HG02678 (cell line): ENCODE measurements at regions not wholly inside any gene's neighbourhood (a gene's known extent, or its start where the extent isn't known, plus 50 kb on each side); places are given as distances from the start of the nearest gene placed in this dataset.

ENCODE experiments used
- ATAC-seq: cut with Tn5 transposase; IDR thresholded peaks from one replicate; pipeline ENCODE4 v1.9.1; 2021; ENCODE audit warnings: mild to moderate bottlenecking, moderate library complexity; ENCODE audit not compliant: unreplicated experiment

DNA sequence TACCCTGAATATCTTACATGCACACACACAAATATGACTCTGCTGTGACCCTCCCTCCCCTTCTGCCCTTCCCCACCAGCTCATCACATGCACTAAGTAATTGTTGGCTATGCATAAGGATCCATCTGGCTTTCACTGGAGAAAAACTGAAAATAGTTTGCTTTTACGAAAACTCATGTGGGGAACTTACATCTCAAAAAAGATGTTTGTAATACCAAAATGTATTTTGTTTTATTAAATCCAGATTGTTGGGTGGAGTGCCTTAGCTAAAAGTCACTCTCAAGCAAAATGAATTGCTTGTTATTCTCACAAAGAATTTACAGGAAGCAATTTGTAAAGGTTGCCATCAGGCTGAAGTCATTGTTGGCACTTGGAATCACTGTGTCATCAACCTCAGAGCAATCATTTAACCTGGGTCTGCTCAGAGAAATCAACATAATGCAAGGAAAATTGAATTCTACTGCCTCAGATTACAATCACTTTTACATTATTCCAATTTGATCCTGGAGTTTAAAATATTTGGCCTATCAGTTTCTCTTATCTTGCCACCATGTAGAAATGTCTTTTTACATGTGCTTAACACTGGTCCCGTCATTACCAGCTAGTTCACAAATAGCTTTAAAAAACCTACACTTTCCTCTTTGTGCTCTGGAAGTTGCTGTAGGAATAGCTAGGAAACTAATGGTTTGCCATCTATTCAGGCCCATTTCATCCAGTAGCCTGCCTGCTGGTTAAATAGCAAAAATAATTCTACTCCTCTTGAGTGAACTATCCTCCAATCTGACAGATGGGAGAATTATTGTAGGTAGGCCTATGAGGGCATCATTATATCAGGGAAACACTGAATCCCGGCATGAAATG is 90.3 kb upstream of the TMEM17 start:
- no peak for ATAC-seq

DNA sequence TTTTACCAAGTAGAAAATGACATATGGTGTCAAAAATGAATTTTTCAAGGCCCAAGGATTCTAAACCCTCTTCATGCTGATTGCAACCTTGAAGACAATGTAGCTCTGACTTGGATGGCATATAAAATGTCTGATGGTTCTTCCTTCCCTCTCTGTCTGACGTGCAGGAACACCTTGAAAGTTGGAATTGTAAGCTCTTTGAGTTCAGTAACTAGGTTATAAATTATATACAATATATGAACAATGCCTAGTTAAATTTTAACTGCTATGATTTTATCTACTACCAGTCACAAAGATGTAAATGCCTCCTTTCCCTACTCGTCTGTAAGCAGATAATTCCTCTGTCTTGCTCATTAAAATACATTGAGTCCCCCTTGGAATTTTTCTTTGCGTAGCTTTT is 89.5 kb upstream of the TMEM17 start:
- no peak for ATAC-seq

DNA sequence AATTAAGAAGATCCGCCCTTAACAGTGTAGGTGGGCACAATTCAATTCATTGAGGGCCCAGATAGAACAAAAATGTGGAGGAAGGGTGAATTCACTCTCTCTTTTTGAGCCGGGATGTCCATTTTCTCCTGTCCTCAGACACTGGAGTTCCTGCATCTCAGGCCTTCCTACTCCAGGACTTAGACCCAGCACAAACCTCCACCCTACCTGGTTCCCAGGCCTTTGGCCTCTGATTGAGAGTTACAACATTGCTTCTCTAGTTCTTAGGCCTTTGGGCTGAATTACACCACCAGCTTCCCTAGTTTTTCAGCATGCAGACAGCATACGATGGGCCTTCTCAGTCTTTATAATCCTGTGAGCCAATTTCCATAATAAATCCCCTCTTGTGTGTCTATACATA is 87.8 kb upstream of the TMEM17 start:
- no peak for ATAC-seq

DNA sequence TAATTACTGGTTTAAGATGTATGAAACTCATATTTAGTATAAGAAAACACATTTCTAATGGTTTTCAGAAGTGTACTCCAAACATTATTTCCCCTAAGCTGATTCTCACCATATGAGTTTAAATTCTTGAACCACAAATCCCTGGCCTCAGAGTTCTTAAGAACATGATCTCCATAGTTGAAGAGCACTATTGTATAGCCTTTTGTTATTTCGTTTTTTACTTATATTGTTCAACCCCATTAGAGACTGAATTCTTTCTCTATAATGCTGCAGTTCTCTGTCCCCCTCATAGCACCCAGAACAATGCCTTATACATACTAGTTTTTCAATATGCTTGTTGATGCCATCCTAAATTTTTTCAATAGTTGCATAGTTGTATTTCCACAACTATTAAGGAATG is 85.5 kb upstream of the TMEM17 start:
- no peak for ATAC-seq

DNA sequence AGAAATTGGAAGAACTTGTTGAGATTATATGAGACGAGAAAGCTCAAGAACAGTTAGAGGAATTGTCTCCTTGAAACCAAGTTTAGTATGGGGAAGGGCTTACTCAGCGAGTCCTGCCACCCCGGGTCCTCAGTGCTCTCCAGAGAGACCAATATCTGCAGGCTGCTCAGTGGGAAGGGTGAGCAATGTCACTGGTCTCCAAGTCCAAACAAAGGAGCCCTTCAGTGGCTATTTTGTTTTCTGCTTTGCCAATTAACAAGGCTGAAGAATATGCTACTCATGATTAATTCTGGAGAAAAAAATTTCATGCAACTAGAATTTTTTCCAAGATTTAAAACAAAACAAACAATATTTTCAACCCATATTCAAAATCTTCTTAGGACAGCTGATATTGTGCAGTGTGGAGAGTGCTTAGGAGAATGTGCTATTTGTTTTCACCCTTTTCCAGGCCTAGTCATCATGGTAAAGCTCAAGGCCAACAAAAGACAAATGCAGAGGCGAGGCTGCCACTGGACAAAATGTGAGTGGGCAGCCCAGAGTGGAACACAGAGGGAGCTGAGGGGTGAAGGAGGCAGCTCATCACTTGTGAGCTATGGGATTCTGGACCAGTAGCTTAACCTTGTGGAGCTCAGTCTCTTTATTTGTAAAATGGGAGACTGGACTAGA is 83.8 kb upstream of the TMEM17 start:
- ATAC-seq = no peak

DNA sequence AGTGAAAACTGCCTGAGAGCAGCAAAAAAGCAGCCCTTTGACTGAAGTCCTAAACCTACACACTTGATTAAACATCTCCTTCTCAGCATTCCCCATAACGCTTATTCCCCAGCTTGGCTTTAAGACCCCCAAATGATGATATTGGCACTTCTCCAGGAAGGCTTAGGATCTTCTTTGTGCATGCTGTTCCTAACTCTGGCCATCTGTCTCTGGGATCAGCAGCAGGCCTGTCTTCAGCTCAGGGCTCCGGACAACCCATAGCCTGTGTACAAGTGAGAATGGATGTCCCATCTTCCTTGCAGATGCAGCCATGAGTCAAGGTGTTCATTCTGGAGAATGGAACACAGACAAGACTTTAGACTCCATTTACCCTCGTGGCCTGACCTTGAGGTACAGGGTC is 81.6 kb upstream of the TMEM17 start:
- no peak for ATAC-seq

DNA sequence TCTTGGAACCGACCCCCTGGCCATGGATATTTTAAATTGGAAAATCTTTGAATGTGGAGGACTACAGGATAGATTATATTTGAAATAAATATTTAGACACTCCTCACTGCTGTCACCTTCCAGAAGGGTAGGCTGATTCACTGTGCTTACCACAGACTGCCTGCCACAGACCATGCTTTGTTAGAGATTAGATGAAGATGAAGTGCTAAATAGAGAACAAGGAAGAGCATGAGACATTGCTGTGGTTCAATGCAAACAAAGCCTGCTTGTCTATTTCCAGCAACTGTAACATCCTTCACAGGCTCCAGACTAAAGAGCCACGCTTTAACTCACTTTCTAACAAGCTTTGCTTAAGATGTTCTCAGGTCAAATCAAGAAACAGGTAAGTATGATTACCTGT is 81.0 kb upstream of the TMEM17 start:
- ATAC-seq = peak; percentile 59

DNA sequence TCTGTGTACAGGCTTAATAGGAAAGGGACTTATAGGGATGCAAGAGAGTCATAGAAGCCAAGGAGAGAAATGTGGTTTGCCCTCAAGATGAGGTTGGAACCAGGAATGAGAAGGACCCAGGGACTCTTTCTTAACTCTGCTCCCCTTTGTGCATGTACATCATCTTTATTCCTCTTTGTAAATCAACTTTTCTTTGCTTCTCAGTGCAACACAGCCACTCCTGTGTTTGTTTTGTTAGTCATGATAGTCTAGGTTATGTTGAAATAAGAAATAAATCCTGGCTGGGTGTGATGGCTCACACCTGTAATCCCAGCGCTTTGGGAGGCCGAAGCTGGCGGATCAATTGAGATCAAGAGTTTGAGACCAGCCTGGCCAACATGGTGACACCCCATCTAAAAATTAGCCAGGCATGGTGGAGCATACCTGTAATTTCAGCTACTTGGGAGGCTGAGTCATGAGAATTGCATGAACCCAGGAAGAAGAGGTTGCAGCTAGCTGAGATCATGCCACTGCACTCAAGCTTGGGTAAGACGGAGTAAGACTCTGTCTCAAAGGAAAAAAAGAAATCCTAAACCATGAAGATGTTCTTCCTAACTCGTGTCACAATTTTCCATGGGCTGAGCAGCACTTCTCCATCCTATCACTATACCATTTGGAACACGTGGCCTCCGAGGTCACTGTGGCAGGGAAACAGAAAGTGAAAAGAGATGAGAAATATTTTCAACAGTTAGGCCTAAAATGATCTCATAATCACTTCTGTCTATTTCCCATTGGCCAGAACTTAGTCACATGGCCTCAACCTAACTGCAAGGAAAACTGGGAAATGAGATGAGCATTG is 73.0 kb upstream of the TMEM17 start:
- ATAC-seq = no peak

DNA sequence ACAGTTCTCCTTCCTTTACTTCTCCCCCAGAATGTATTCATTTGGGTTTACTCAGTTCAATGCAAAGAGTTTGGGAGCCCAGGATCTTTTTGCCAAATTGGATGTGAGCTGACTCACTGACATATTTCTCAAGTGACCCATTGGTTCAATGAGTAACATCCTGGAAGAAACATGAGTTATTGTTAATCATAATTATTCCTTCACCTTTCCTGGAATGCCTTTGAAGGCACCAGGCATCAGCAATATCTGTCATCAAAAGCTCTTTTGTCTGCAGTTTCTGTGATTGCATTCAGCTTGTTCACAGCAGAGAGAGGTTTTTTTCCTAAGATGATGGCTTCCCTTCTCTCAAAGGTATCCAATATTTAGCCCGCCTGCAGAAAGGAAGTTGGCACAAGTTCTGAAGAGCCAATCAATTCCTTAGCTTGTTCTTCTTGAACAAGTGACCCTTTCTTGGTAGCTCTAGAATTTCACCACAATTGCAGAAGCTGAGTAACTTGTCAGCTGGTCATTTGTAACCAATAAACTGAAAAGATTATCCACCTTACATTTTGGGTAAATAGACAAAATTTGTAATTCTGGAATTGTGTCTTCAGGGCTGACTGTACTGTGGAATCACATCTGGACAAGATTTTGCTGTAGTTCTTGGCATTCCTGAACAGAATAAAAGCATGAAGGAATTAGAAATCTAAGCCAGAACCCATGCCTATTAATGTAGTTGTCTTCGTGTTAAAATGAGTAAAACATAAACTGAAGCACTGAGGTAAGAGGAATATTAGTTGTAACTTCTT is 72.2 kb upstream of the TMEM17 start:
- no peak for ATAC-seq

DNA sequence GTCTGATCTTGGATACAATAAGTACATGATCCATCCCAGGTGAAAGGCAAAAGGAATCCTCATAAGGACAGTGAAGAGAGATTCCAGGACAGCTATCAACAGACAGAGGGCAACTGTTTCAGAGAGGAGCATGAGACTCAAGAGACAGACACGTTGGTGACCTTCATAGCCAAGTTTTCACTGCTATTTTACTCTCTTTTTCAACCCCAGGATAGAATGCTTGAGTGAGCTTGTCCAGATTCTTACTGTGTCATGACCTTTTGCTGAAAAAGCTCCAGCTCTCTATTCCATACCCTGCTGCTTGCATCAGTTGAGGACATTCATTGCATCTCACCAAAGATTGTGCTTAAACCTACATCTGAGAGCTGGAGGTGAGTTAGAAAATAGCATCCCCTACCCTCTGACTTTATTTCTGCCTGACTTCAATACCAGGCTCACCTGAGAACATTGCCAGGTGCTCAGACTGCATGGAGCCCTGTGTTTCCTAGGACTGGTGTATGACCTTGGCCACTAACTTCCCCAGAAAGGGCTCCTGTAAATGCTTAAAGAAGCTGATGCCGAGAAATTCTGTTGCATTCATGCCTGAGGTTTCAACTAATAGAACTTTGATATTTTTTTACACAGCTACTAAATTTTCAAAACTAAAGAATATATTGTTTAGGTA is 70.4 kb upstream of the TMEM17 start:
- no peak for ATAC-seq

DNA sequence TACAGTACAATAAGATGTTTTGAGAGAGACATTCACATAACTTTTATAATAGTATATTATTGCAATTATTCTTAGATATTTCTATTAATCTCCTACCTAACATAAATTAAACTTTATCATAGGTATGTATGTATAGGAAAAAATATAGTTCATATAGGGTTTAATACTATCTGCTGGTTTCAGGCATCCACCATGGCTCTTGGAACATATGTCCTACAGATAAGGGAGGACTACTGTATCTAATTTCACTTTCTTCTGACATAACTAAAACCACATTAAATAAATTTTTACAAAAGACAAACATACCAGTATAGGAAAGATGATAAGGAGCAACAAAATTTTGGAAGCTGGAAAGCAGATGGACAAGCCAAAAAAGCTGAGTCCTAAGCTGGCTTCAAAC is 67.9 kb upstream of the TMEM17 start:
- ATAC-seq = no peak

DNA sequence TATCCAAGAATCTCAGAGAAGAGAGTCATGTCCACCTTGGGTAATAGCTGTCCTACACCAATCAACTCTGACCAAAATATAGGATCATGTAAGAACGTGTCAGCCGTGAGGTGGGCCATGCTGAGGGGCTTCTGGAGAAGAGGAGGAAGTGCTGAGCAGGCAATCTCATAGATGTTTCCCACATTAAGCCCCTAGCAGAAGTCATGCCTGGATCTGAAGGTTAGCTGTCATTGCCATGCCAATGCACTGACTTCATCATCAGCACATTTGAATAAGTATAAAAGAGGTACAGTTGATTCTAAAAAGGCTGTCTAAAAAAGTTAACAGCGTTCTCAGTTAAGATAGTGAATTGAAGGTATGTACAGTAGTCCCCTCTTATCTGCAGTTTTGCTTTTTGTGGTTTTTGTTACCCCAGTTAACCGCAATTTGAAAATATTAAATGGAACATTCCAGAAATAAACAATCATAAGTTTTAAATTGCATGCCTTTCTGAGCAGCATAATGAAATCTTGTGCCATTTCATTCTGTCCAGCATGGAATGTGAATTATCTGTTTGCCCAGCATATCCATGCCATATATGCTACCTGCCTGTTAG is 67.2 kb upstream of the TMEM17 start:
- ATAC-seq = no peak

DNA sequence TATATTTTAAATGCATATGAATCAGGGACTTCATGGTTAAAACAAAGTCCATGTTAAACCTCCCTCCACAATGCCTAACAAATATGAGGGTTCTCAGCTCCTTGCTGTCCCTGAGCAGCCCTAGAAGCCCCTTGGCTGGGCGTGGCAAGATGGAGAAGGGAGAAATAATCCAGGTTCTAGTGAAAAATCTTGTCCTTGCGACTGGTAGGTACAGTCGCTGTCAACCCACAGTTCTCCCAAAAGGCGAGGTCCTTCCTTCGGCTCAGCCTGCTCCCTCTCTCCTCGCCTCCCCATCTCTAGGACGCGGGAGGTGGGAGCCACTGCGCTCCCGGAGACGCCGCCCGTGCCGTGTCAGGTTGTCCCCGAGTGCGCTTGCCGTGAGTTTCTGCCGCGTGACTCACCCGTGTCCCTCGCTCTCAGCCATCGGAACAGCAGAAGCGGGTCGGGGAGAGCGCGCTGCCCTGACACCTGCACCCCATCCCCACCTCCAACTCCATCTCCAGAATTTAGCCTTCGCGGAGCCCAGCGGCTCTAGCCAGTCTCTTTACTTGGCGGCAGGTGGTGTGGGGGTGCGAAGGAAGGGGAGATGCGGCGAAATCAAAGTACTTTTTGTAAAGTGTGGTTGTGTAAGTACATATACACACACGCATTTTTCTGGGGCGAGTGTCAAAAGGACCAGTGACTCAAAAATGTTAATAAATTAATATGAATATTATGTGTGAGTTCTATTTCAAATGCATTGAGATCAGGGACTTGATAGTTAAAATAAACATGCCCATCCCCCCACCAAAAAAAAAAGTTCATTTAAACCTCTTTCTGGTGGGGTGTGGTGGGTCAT is 65.1 kb upstream of the TMEM17 start:
- no peak for ATAC-seq

DNA sequence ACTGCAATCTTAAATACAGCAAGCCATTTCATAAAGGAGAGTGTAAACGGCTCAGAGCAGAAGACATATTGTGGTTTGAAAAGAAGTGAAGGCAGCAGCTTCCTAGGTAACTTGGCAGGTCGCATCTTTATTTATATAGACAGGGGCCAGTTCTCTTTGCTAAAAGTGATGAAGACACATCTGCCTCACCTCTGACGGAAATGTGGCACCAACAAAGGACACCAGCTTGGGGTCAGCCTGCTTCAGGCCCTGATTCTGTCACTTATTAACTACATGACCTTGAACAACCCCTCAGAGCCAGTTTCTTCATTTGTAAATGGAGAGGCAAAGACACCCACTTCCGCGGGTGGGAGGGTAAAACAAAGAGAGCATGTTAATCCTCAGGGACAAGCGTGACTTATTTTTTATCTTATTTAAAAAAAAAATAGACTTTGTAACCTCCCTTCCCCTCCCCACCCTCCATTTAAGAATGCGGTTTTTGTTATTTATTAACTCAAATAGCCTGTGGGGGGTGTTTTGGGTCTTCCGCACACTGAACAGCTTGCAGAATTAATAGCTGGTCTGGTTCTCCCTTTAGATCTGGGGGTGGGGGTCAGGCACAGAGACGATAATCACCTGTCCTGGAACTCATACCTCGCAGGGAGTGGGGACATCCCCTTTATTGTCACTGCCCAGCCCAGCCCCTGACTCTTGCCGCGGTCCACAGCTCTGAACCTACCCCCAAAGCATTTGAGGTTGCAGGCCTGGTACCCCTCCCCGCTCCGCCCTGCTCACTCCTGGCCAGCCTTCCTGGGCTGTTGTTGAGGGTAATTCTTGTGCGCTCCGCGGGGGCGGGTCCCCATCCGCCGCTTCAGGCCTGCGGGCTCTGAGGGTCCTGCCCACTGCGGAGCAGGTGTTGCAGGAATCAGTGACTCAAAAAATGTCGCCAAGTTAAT is 64.2 kb upstream of the TMEM17 start:
- no peak for ATAC-seq

DNA sequence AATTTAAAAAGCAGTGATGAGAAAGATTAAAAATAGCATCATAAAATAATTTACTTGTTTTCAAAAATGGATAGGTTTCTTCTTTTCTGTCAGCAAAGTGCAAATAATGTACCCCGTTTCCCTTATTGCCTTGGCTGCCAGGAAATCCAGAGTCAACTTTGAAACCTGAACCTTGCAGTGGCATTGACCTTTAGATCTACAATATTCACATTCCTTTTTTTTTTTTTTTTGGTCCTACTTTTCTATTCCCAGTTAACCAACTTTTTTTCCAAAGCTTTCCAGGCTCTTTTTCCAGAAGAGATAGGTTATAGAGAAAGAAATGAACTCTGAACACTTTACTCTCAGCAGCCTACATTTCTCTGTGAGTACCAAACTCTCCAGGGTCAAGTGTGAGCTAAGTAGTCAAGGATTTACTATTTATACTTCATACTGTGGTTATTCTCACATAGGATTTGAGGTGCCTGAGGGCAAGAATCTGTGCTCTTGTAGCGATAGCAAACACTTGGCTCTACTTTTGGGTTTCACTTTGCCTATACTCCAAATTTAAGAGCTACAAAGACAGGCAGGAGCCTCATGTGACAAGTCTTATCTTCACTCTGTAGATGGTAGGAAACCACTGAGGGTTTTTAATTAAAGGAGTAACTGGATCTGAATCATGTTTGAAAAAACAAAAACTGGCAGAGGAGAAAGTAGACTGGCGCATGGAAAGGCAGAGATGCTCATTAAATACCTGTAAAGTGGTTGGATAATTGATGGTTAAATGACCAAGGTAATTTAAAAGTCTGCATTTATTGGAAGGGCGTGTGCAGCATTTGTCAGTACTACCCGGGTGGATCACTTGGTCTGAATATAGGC is 63.2 kb upstream of the TMEM17 start:
- ATAC-seq = no peak

DNA sequence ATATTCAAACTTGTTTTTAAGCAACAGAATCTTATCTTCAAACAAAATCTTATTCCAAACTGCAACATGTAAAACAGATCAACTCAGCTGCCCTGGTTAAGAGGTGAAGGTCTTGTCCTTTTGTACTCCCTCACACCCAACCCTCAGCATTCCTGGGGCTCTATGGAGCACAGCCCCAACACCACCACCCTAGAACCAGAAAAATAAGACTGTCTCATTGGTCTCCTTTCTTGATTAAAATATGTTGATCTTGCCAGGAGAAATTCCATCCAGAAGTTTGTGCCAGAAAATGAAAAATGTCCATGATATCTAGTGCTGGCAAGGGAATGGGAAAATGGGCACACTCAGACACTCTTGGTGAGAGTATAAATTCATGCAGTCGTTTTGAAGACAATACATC is 62.1 kb upstream of the TMEM17 start:
- no peak for ATAC-seq

DNA sequence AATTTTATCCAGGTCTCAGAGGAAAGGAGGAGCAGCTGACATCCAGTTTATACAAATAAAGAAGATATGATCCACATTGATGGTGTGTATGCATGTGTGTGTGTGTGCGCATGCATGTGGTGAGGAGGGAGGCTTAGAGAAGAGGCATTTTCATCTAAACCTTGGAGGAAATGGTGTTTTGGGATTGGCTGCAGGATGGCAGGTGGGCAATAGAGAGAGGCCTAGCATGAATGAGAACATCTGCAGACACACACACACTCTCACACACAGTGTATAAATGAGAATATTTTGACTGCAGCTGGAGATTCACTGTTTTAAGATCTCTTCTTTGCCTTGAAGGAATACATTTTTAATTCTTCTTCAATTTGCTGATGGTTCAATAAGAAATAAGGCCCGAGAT is 61.7 kb upstream of the TMEM17 start:
- ATAC-seq = no peak
